ENCODE measurements at regions not wholly inside any gene's neighbourhood (a gene's known extent, or its start where the extent isn't known, plus 50 kb on each side); places are given as distances from the start of the nearest gene placed in this dataset.

DNA sequence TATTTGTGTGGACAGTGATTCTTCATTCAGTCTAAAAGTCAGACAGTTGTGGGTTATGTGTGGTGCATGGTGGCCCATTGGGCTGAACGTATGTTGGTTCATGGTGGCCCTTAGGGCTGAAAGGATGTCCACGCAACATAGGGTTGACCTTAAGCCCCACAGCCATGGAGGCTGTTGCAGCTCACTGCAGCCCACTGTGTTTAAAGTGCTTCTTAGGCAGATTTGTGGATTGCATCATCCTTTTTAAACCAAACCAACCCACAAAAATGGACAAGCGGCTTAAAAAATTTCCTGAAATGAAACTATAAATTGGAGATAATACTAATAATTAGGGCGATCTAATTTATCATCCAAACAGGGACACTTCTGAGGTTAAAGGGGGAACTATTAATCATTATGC lies 219.0 kb upstream of the GATB start:
- Histone ChIP-seq H3K27ac (ENCODE audit: low read length in 2 of 2) (no peak overlapping the region), H3K4me1 (ENCODE audit: control insufficient read depth in 2 of 2, insufficient read depth in 2 of 2, low read length in 2 of 2) (no peaks in the 10 kb centered on the region), H3K36me3 (replicated peaks in 1 of 2; ENCODE audit: control extremely low read depth in 1 of 2, control insufficient read depth in 1 of 2, extremely low read depth in 1 of 2, insufficient read depth in 2 of 2, low read length in 1 of 2) (no peaks in the 10 kb centered on the region), H3K27me3 (replicated peaks in 1 of 4; ENCODE audit: control extremely low read depth in 1 of 4, control insufficient read depth in 3 of 4, insufficient read depth in 4 of 4, low read length in 3 of 4) (no peaks in the 10 kb centered on the region), H3K4me2 (replicated peaks; ENCODE audit: low read depth, low read length, poor library complexity, severe bottlenecking) (no peak overlapping the region), H3K79me2 (ENCODE audit: control insufficient read depth, insufficient read depth, low read length) (no peaks in the 10 kb centered on the region), H4K20me1 (ENCODE audit: control insufficient read depth, insufficient read depth, low read length, poor library complexity, severe bottlenecking) (no peaks in the 10 kb centered on the region), H3K9ac (ENCODE audit: low read length) (no peak overlapping the region), H3K9me3 (ENCODE audit: control extremely low read depth in 1 of 3, control insufficient read depth in 2 of 3, insufficient read depth in 1 of 3, low read length in 2 of 3) (peaks cover 2 to 22% (median 13%) of the 10 kb centered on the region in 3 donors), H2AFZ (ENCODE audit: insufficient read depth, low read depth, low read length, poor library complexity, severe bottlenecking) (no peak overlapping the region), H3K4me3 (ENCODE audit: control extremely low read depth in 1 of 5, extremely low read depth in 1 of 5, insufficient read depth in 1 of 5, low read depth in 2 of 5, low read length in 4 of 5) (no peak overlapping the region)
- WGBS (ENCODE audit: insufficient coverage) = 95% methylated on average over 2 of the region's 4 CpGs
- intact Hi-C loops (cut with micrococcal nuclease) = no loop called here
- no peak for DNase-seq
- no peaks in the 10 kb centered on the region for H3K4me1 Mint-ChIP-seq
- no peak overlapping the region for H3K4me3 Mint-ChIP-seq
- POLR2A ChIA-PET = no interaction called here
- no peak for TF ChIP-seq EZH2 (IDR thresholded peaks at IDR 0.05; ENCODE audit: borderline replicate concordance, insufficient read depth, low read depth, low read length, poor library complexity, severe bottlenecking)
- TF ChIP-seq, protein P1, sequence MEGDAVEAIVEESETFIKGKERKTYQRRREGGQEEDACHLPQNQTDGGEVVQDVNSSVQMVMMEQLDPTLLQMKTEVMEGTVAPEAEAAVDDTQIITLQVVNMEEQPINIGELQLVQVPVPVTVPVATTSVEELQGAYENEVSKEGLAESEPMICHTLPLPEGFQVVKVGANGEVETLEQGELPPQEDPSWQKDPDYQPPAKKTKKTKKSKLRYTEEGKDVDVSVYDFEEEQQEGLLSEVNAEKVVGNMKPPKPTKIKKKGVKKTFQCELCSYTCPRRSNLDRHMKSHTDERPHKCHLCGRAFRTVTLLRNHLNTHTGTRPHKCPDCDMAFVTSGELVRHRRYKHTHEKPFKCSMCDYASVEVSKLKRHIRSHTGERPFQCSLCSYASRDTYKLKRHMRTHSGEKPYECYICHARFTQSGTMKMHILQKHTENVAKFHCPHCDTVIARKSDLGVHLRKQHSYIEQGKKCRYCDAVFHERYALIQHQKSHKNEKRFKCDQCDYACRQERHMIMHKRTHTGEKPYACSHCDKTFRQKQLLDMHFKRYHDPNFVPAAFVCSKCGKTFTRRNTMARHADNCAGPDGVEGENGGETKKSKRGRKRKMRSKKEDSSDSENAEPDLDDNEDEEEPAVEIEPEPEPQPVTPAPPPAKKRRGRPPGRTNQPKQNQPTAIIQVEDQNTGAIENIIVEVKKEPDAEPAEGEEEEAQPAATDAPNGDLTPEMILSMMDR (IDR thresholded peaks at IDR 0.05) = no peak
- no peak overlapping the region for H3K27ac Mint-ChIP-seq
- H3K27me3 Mint-ChIP-seq = no peaks in the 10 kb centered on the region
- peaks cover 13% of the 10 kb centered on the region for H3K9me3 Mint-ChIP-seq (ENCODE audit: insufficient read depth)
- no peak for ATAC-seq (ENCODE audit: low read depth)
- CTCF ChIA-PET = no interaction called here

DNA sequence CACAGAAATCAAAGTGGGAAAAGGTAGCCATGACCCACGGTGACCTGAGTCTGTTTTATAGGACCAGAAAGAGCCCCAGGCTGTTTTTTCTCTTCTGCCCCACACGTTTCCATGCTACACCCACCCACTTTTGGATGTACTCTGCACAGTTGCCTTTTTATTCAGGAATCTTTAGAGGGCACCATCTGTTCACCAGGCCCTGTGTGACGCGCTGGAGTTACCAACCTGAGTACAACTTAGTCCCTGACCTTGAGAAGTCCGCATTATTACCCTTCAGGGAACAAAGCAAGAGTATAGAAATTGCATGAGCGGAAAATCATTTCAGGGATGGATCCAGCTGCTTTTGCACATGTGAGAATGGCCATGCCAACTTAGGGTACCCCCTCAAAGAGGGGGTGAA lies 207.8 kb upstream of the GATB start:
- no peaks in the 10 kb centered on the region for H3K79me2 ChIP-seq (ENCODE audit: control insufficient read depth, insufficient read depth, low read length)
- no peaks in the 10 kb centered on the region for H4K20me1 ChIP-seq (ENCODE audit: control insufficient read depth, insufficient read depth, low read length, poor library complexity, severe bottlenecking)
- no peaks in the 10 kb centered on the region for H3K9me3 ChIP-seq (ENCODE audit: control extremely low read depth in 1 of 3, control insufficient read depth in 2 of 3, insufficient read depth in 1 of 3, low read length in 2 of 3)
- no peak overlapping the region for H2AFZ ChIP-seq (ENCODE audit: insufficient read depth, low read depth, low read length, poor library complexity, severe bottlenecking)
- Mint-ChIP-seq H3K27me3 (no peaks in the 10 kb centered on the region), H3K4me3 (no peak overlapping the region), H3K27ac (no peak overlapping the region), H3K4me1 (no peaks in the 10 kb centered on the region), H3K9me3 (ENCODE audit: insufficient read depth) (no peaks in the 10 kb centered on the region)
- no peaks in the 10 kb centered on the region for H3K4me1 ChIP-seq (ENCODE audit: control insufficient read depth in 2 of 2, insufficient read depth in 2 of 2, low read length in 2 of 2)
- no peak overlapping the region for H3K4me3 ChIP-seq (ENCODE audit: control extremely low read depth in 1 of 5, extremely low read depth in 1 of 5, insufficient read depth in 1 of 5, low read depth in 2 of 5, low read length in 4 of 5)
- peaks cover 0 to 2% (median under 1%) of the 10 kb centered on the region in 4 experiments for H3K27me3 ChIP-seq (replicated peaks in 1 of 4; ENCODE audit: control extremely low read depth in 1 of 4, control insufficient read depth in 3 of 4, insufficient read depth in 4 of 4, low read length in 3 of 4)
- intact Hi-C loops (cut with micrococcal nuclease) = no loop called here
- H3K4me2 ChIP-seq (replicated peaks; ENCODE audit: low read depth, low read length, poor library complexity, severe bottlenecking) = no peak overlapping the region
- 93% methylated on average over 5 of the region's 6 CpGs for WGBS (ENCODE audit: insufficient coverage)
- TF ChIP-seq EZH2 (IDR thresholded peaks at IDR 0.05; ENCODE audit: borderline replicate concordance, insufficient read depth, low read depth, low read length, poor library complexity, severe bottlenecking) = no peak
- TF ChIP-seq, protein P1 (IDR thresholded peaks at IDR 0.05) = no peak
- H3K36me3 ChIP-seq (replicated peaks in 1 of 2; ENCODE audit: control extremely low read depth in 1 of 2, control insufficient read depth in 1 of 2, extremely low read depth in 1 of 2, insufficient read depth in 2 of 2, low read length in 1 of 2) = no peaks in the 10 kb centered on the region
- no peak for ATAC-seq (ENCODE audit: low read depth)
- no peak overlapping the region for H3K9ac ChIP-seq (ENCODE audit: low read length)
- DNase-seq = no peak
- ChIA-PET CTCF (no interaction called here), POLR2A (no interaction called here)
- H3K27ac ChIP-seq (ENCODE audit: low read length in 2 of 2) = no peak overlapping the region

Measured in B cell (primary cell).